WTC11 (cell line): ENCODE measurements at regions not wholly inside any gene's neighbourhood (a gene's known extent, or its start where the extent isn't known, plus 50 kb on each side); places are given as distances from the start of the nearest gene placed in this dataset.

Experiments used
- ATAC-seq: fragments of 200-7000 bp; cut with Tn5 transposase; 2 replicates; pipeline ENCODE4 v1.10.0; 2021; ENCODE audit warnings: mild to moderate bottlenecking, moderate library complexity
- CTCF ChIA-PET: fragments of 300-600 bp; sonication (Branson Sonifier 250); formaldehyde crosslinking; loops from one replicate; lab custom pipeline; 2021; ENCODE audit warnings: antibody characterized with exemption; lab: Charles Lee
- POLR2A ChIA-PET: fragments of 350-600 bp; sonication (Branson Sonifier 250); formaldehyde crosslinking; loops from one replicate; lab custom pipeline; 2021; ENCODE audit warnings: antibody characterized with exemption; lab: Charles Lee
- DNase-seq: peaks from one replicate; pipeline ENCODE4 v3.0.0; 2021; ENCODE audit warnings: low spot score
- H3K27ac Mint-ChIP-seq: 2 replicates; pipeline ENCODE4 v1.8.0; 2021; ENCODE audit warnings: mixed read lengths
- H3K27me3 Mint-ChIP-seq: 2 replicates; pipeline ENCODE4 v1.8.0; 2021; ENCODE audit warnings: low read depth, mild to moderate bottlenecking, moderate library complexity, mixed read lengths
- H3K36me3 Mint-ChIP-seq: 2 replicates; pipeline ENCODE4 v1.8.0; 2021; ENCODE audit warnings: mixed read lengths
- H3K4me1 Mint-ChIP-seq: 2 replicates; pipeline ENCODE4 v1.8.0; 2022; ENCODE audit warnings: mixed read lengths
- H3K4me3 Mint-ChIP-seq: 2 replicates; pipeline ENCODE4 v1.8.0; 2021; ENCODE audit warnings: mild to moderate bottlenecking, moderate library complexity, mixed read lengths
- H3K9me3 Mint-ChIP-seq: 2 replicates; pipeline ENCODE4 v1.8.0; 2021; ENCODE audit warnings: mixed read lengths
- ARID4B ChIP-seq: sonication (generic); formaldehyde crosslinking; IDR thresholded peaks from 2 replicates; pipeline ENCODE4 v1.8.0; 2023; ENCODE audit warnings: missing genetic modification reagents, mild to moderate bottlenecking, borderline replicate concordance
- ATF6 ChIP-seq: sonication (generic); formaldehyde crosslinking; IDR thresholded peaks from 2 replicates; pipeline ENCODE4 v1.8.1; 2023; ENCODE audit warnings: mild to moderate bottlenecking, missing genetic modification reagents
- CREM ChIP-seq: sonication (generic); formaldehyde crosslinking; IDR thresholded peaks from 2 replicates; pipeline ENCODE4 v1.8.1; 2022; ENCODE audit warnings: mild to moderate bottlenecking, missing genetic modification reagents, moderate library complexity
- CTCF ChIP-seq: fragments of 200-600 bp; IDR thresholded peaks from 2 replicates; pipeline ENCODE4 v1.8.0; 2022; ENCODE audit warnings: antibody characterized with exemption
- EMX1 ChIP-seq: fragments of 250-450 bp; sonication (Bioruptor Pico); IDR thresholded peaks from 2 replicates; pipeline ENCODE4 v1.8.0; 2021; ENCODE audit warnings: mild to moderate bottlenecking
- ERG ChIP-seq: fragments of 250-450 bp; sonication (Bioruptor Pico); IDR thresholded peaks from 2 replicates; pipeline ENCODE4 v1.8.0; 2021; ENCODE audit warnings: mild to moderate bottlenecking
- GABPB1 ChIP-seq: sonication (generic); formaldehyde crosslinking; IDR thresholded peaks from 2 replicates; pipeline ENCODE4 v1.8.1; 2023; ENCODE audit warnings: mild to moderate bottlenecking, missing genetic modification reagents
- HMGA2 ChIP-seq: fragments of 250-450 bp; sonication (Bioruptor Pico); IDR thresholded peaks from 2 replicates; pipeline ENCODE4 v1.4.0; 2021; ENCODE audit warnings: mild to moderate bottlenecking, moderate library complexity
- JUN ChIP-seq: sonication (generic); formaldehyde crosslinking; IDR thresholded peaks from 2 replicates; pipeline ENCODE4 v1.8.0; 2023; ENCODE audit warnings: mild to moderate bottlenecking, missing genetic modification reagents
- MLX ChIP-seq: sonication (generic); formaldehyde crosslinking; IDR thresholded peaks from 2 replicates; pipeline ENCODE4 v1.8.1; 2023; ENCODE audit warnings: mild to moderate bottlenecking, missing genetic modification reagents, moderate library complexity
- NFATC4 ChIP-seq: fragments of 250-450 bp; sonication (Bioruptor Pico); IDR thresholded peaks from 2 replicates; pipeline ENCODE4 v1.9.0; 2021; ENCODE audit warnings: mild to moderate bottlenecking
- NFE2L1 ChIP-seq: sonication (generic); formaldehyde crosslinking; IDR thresholded peaks from 2 replicates; pipeline ENCODE4 v1.8.1; 2023; ENCODE audit warnings: missing genetic modification reagents
- PRRX2 ChIP-seq: fragments of 250-450 bp; sonication (Bioruptor Pico); IDR thresholded peaks from 2 replicates; pipeline ENCODE4 v1.8.0; 2021; ENCODE audit warnings: mild to moderate bottlenecking
- RELA ChIP-seq: sonication (generic); formaldehyde crosslinking; IDR thresholded peaks from 2 replicates; pipeline ENCODE4 v1.8.1; 2022; ENCODE audit warnings: missing genetic modification reagents, mild to moderate bottlenecking, borderline replicate concordance
- TEAD4 ChIP-seq: sonication (generic); formaldehyde crosslinking; IDR thresholded peaks from 2 replicates; pipeline ENCODE4 v1.8.0; 2022; ENCODE audit warnings: mild to moderate bottlenecking, missing genetic modification reagents
- USF1 ChIP-seq: sonication (generic); formaldehyde crosslinking; IDR thresholded peaks from 2 replicates; pipeline ENCODE4 v1.8.0; 2022; ENCODE audit warnings: mild to moderate bottlenecking, missing genetic modification reagents
- ZNF121 ChIP-seq: sonication (generic); formaldehyde crosslinking; IDR thresholded peaks from 2 replicates; pipeline ENCODE4 v1.8.0; 2023; ENCODE audit warnings: missing genetic modification reagents
- ZNF512 ChIP-seq: sonication (generic); formaldehyde crosslinking; IDR thresholded peaks from 2 replicates; pipeline ENCODE4 v1.8.1; 2022; ENCODE audit warnings: missing genetic modification reagents, borderline replicate concordance
- ZNF532 ChIP-seq: fragments of 250-450 bp; sonication (Bioruptor Pico); IDR thresholded peaks from 2 replicates; pipeline ENCODE4 v1.9.0; 2021; ENCODE audit warnings: mild to moderate bottlenecking, borderline replicate concordance

- TF ChIP-seq ERG (CRISPR knock-in tag) (no peak), GABPB1 (CRISPR knock-in tag) (no peak), ZNF121 (CRISPR knock-in tag) (no peak), NFE2L1 (CRISPR knock-in tag) (no peak), RELA (CRISPR knock-in tag) (no peak), ZNF512 (CRISPR knock-in tag) (no peak), ATF6 (CRISPR knock-in tag) (no peak)
These were observed 329.9 kb upstream of the AGTR1 start (continued) for GRCh38 chr3:148367756-148368155.

- ATAC-seq (no peak), DNase-seq (no peak)
- Mint-ChIP-seq H3K36me3 (peaks cover 3% of the 10 kb centered on the region; the same call in 1 of the 2 replicates), H3K27me3 (no peaks in the 10 kb centered on the region), H3K4me1 (no peaks in the 10 kb centered on the region), H3K27ac (no peak overlapping the region), H3K9me3 (peaks cover 7% of the 10 kb centered on the region), H3K4me3 (no peak overlapping the region)
- CTCF ChIA-PET, result no interaction called here
- TF ChIP-seq USF1 (no peak), ZNF532 (CRISPR knock-in tag) (no peak), CREM (no peak), NFE2L1 (CRISPR knock-in tag) (no peak), PRRX2 (no peak), JUN (no peak), HMGA2 (CRISPR knock-in tag) (no peak), CTCF (no peak), MLX (CRISPR knock-in tag) (no peak), TEAD4 (CRISPR knock-in tag) (no peak), ARID4B (CRISPR knock-in tag) (no peak), EMX1 (CRISPR knock-in tag) (no peak), NFATC4 (CRISPR knock-in tag) (no peak)
- POLR2A ChIA-PET, result no interaction called here
These were observed 328.3 kb upstream of the AGTR1 start for GRCh38 chr3:148369381-148369780.
